BLaER1 (cell line): ENCODE measurements at regions not wholly inside any gene's neighbourhood (a gene's known extent, or its start where the extent isn't known, plus 50 kb on each side); places are given as distances from the start of the nearest gene placed in this dataset.

Experiments used
- H3K27ac ChIP-seq: shearing (Covaris generic); formaldehyde crosslinking; 2 replicates; pipeline ENCODE4 v1.8.1; 2022
- H3K27me3 ChIP-seq: shearing (Covaris generic); formaldehyde crosslinking; 2 replicates; pipeline ENCODE4 v1.8.1; 2022
- H3K36me3 ChIP-seq: shearing (Covaris generic); formaldehyde crosslinking; 2 replicates; pipeline ENCODE4 v1.8.1; 2022
- H3K4me1 ChIP-seq: shearing (Covaris generic); formaldehyde crosslinking; 2 replicates; pipeline ENCODE4 v1.8.1; 2022
- H3K4me2 ChIP-seq: shearing (Covaris generic); formaldehyde crosslinking; 2 replicates; pipeline ENCODE4 v1.8.1; 2022
- H3K4me3 ChIP-seq: shearing (Covaris generic); formaldehyde crosslinking; 2 replicates; pipeline ENCODE4 v1.8.1; 2022
- H3K9ac ChIP-seq: shearing (Covaris generic); formaldehyde crosslinking; 2 replicates; pipeline ENCODE4 v1.8.1; 2022
- H3K9me3 ChIP-seq: shearing (Covaris generic); formaldehyde crosslinking; 2 replicates; pipeline ENCODE4 v1.8.1; 2022
- H4K20me1 ChIP-seq: shearing (Covaris generic); formaldehyde crosslinking; 2 replicates; pipeline ENCODE4 v1.8.1; 2022
- Cebpa-rat ChIP-seq: shearing (Covaris generic); IDR thresholded peaks from 2 replicates; pipeline ENCODE4 v1.8.1; 2022

- H3K27ac ChIP-seq: no peak overlapping the region
- no peak for TF ChIP-seq Cebpa-rat
These were observed 167.0 kb downstream of the SMIM20 start for GRCh38 chr4:26080870-26081628.

GRCh38 chr4:26081795-26082498 is 167.9 kb downstream of the SMIM20 start:
- Histone ChIP-seq H3K9ac (no peak overlapping the region), H3K4me1 (no peaks in the 10 kb centered on the region)

More at GRCh38 chr4:26080870-26081628, 167.0 kb downstream of the SMIM20 start:
- no peaks in the 10 kb centered on the region for H3K27me3 ChIP-seq
- H3K9me3 ChIP-seq: peaks cover 7% of the 10 kb centered on the region; the same call in 1 of the 2 replicates
- no peaks in the 10 kb centered on the region for H3K36me3 ChIP-seq
- H4K20me1 ChIP-seq: no peaks in the 10 kb centered on the region
- H3K9ac ChIP-seq: no peak overlapping the region
- H3K4me3 ChIP-seq: no peak overlapping the region
- no peak overlapping the region for H3K4me2 ChIP-seq
- H3K4me1 ChIP-seq: no peaks in the 10 kb centered on the region

GRCh38 chr4:26082565-26082964 is 168.5 kb downstream of the SMIM20 start:
- TF ChIP-seq Cebpa-rat: no peak
- no peak overlapping the region for H3K27ac ChIP-seq
- H3K36me3 ChIP-seq: no peaks in the 10 kb centered on the region
- no peaks in the 10 kb centered on the region for H3K27me3 ChIP-seq
- H3K4me2 ChIP-seq: no peak overlapping the region
- no peaks in the 10 kb centered on the region for H3K4me1 ChIP-seq
- no peak overlapping the region for H3K9ac ChIP-seq
- H3K9me3 ChIP-seq: no peaks in the 10 kb centered on the region
- H4K20me1 ChIP-seq: no peaks in the 10 kb centered on the region
- no peak overlapping the region for H3K4me3 ChIP-seq

More at GRCh38 chr4:26081795-26082498, 167.9 kb downstream of the SMIM20 start:
- Histone ChIP-seq H3K9me3 (peaks cover under 1% of the 10 kb centered on the region; the same call in 1 of the 2 replicates), H3K27me3 (no peaks in the 10 kb centered on the region), H4K20me1 (no peaks in the 10 kb centered on the region), H3K36me3 (no peaks in the 10 kb centered on the region), H3K4me3 (no peak overlapping the region), H3K4me2 (no peak overlapping the region), H3K27ac (no peak overlapping the region)
- TF ChIP-seq Cebpa-rat: no peak

DNA sequence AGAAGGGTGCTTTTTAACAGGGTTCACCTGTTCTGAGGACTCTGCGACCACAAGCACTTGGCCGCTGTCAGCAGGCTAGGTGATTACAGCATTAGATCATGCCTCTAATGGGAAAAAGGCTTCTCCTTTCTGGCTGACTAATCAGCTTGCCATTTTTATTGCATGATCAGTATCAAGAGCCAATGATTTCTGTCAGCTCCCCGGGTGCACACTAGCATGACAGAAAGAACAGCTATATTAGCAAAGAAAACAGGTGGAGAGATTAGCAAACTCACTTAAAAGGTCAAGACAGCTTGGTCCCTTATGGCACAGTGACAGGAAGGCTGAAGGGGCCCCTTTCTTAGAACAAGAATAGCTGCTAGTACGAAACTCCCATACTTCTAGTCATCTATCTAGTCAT is 170.0 kb downstream of the SMIM20 start:
- Histone ChIP-seq H3K36me3 (no peaks in the 10 kb centered on the region), H3K4me3 (no peak overlapping the region), H4K20me1 (no peaks in the 10 kb centered on the region), H3K9ac (no peak overlapping the region), H3K9me3 (no peaks in the 10 kb centered on the region), H3K4me2 (no peak overlapping the region), H3K27me3 (no peaks in the 10 kb centered on the region), H3K4me1 (peaks cover 10% of the 10 kb centered on the region), H3K27ac (no peak overlapping the region)
- no peak for TF ChIP-seq Cebpa-rat

GRCh38 chr4:26084414-26084813 is 170.4 kb downstream of the SMIM20 start:
- Histone ChIP-seq H3K4me2 (no peak overlapping the region), H3K27me3 (no peaks in the 10 kb centered on the region), H3K9me3 (no peaks in the 10 kb centered on the region), H3K36me3 (no peaks in the 10 kb centered on the region), H3K4me1 (peaks cover 12% of the 10 kb centered on the region), H3K27ac (no peak overlapping the region), H3K4me3 (no peak overlapping the region), H3K9ac (no peak overlapping the region), H4K20me1 (no peaks in the 10 kb centered on the region)
- TF ChIP-seq Cebpa-rat: no peak

DNA sequence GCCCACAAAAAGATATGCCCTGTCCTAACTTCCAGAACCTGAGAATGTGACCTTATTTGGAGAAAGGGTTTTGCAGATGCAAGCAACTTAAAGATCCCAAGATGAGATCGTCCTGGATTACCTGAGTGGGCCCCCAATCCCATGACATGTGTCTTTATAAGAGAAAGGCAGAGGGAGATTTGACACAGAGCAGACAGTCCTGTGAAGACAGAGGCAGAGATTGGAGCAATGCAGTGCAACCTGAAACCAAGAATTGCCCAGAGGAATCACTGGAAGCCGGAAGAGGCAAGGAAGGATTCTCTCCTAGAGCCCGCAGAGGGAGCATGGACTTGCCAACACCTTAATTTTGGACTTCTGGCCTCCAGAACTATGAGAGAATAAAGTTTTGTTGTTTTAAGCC is 171.5 kb downstream of the SMIM20 start:
- no peaks in the 10 kb centered on the region for H3K27me3 ChIP-seq
- TF ChIP-seq Cebpa-rat: no peak
- no peaks in the 10 kb centered on the region for H3K36me3 ChIP-seq
- no peak overlapping the region for H3K9ac ChIP-seq
- H4K20me1 ChIP-seq: no peaks in the 10 kb centered on the region
- H3K4me3 ChIP-seq: no peak overlapping the region
- H3K27ac ChIP-seq: no peak overlapping the region
- peaks cover 12% of the 10 kb centered on the region for H3K4me1 ChIP-seq
- no peak overlapping the region for H3K4me2 ChIP-seq
- peaks cover 8% of the 10 kb centered on the region for H3K9me3 ChIP-seq

DNA sequence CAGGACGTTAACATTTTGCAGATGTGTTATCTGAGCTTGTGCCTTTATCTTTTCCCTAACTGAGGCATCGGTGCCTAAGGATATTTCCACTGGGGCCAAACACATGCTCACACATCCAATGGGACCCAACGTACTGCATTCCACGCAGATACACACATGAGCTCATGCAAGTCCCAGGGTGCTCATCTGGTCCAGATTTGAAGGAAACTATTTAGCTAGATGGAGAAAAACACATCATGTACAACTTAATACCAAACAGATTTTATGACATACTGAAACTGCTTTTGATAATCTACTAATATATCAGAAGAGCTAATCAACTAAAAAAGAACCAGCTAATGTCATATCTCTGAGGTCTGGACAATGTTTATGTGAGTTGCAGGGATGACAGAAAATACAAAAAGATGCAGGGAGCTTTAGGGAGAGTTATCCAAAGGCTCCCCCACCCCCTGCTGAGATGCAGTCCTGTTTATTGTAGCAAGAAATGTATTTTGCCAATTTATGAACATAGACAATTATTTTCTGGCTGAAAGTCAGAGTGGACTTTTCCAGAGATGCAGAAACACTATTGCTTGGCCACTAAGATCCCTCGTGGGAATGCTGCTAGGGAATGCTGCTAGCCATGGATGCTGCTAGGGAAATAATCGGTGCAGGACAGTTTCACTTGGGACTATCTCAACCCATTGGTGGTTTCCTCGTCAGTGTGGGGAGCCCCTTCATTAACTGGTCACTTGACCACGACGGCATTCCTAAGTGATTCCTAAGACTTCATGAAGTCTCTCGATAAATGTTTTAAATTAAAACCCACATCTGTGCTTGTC is 172.8 kb downstream of the SMIM20 start:
- Histone ChIP-seq H3K9me3 (peaks cover 18% of the 10 kb centered on the region), H3K9ac (no peak overlapping the region), H3K4me2 (no peak overlapping the region), H3K27ac (no peak overlapping the region), H3K4me1 (peaks cover 12% of the 10 kb centered on the region), H3K4me3 (no peak overlapping the region), H3K27me3 (no peaks in the 10 kb centered on the region), H4K20me1 (no peaks in the 10 kb centered on the region), H3K36me3 (no peaks in the 10 kb centered on the region)
- TF ChIP-seq Cebpa-rat: no peak

DNA sequence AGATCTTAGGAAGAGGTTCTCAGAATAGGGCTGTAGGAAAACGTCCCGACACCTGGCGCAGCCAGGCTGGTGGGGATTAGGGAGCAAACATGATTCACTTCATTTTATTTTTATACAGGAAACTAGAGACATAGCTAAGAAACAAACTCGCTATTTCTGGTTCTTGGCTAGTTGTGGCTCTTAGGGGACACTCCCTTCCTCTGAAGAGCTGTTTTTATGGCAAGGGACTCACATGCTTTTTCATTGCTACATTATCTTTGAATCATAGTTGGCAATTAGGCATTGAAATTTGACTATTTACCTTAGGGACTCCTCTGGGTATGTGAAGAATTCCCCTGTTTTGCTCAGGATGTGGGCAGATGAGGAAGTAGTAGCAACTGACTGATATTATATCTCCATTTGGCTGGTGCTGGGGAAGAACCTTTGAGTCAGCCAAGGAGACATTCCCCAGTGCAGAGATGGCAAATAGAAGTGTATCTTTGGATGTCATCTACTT is 174.5 kb downstream of the SMIM20 start:
- no peaks in the 10 kb centered on the region for H3K27me3 ChIP-seq
- H3K4me3 ChIP-seq: no peak overlapping the region
- peaks cover 18% of the 10 kb centered on the region for H3K9me3 ChIP-seq
- no peak overlapping the region for H3K27ac ChIP-seq
- peaks cover 12% of the 10 kb centered on the region for H3K4me1 ChIP-seq
- H3K36me3 ChIP-seq: no peaks in the 10 kb centered on the region
- no peaks in the 10 kb centered on the region for H4K20me1 ChIP-seq
- peak overlapping the region; percentile 29 for H3K4me2 ChIP-seq
- TF ChIP-seq Cebpa-rat: no peak
- H3K9ac ChIP-seq: no peak overlapping the region

GRCh38 chr4:26093551-26093950 is 179.5 kb downstream of the SMIM20 start:
- H3K4me2 ChIP-seq: no peak overlapping the region
- no peak for TF ChIP-seq Cebpa-rat
- H3K4me3 ChIP-seq: no peak overlapping the region
- H3K36me3 ChIP-seq: no peaks in the 10 kb centered on the region
- no peaks in the 10 kb centered on the region for H4K20me1 ChIP-seq
- H3K9me3 ChIP-seq: peaks cover 37% of the 10 kb centered on the region
- no peaks in the 10 kb centered on the region for H3K27me3 ChIP-seq
- H3K4me1 ChIP-seq: peaks cover 6% of the 10 kb centered on the region
- H3K27ac ChIP-seq: no peak overlapping the region
- H3K9ac ChIP-seq: no peak overlapping the region
